ENCODE measurements at regions not wholly inside any gene's neighbourhood (a gene's known extent, or its start where the extent isn't known, plus 50 kb on each side); places are given as distances from the start of the nearest gene placed in this dataset.

- TF ChIP-seq CTCF (IDR thresholded peaks at IDR 0.05) (no peak), EZH2 (IDR thresholded peaks at IDR 0.05; ENCODE audit: borderline replicate concordance, insufficient read depth, low read depth, low read length, poor library complexity, severe bottlenecking) (no peak)
These were observed 357.6 kb upstream of the SETBP1 start for GRCh38 chr18:44323125-44323524.

Data from B cell (primary cell).